HCT116 (cell line): ENCODE measurements at regions not wholly inside any gene's neighbourhood (a gene's known extent, or its start where the extent isn't known, plus 50 kb on each side); places are given as distances from the start of the nearest gene placed in this dataset.

Experiments used
- CTCF ChIP-seq, 3 experiments: fragments of 200-600 bp in 1 of 3; sonication (generic) in 1 of 3; IDR thresholded peaks in 2 of 3; conservative IDR thresholded peaks in 1 of 3; 2 replicates each; pipeline ENCODE4 v1.5.1; 2012 to 2017; ENCODE audit warnings: low read depth in 2 of 3, low read length in 2 of 3, antibody characterized with exemption in 1 of 3, borderline replicate concordance in 1 of 3, control low read depth in 1 of 3, mild to moderate bottlenecking in 1 of 3, mixed read lengths in 1 of 3, mixed run types in 1 of 3, moderate library complexity in 1 of 3; ENCODE audit not compliant: insufficient read depth in 1 of 3
- EZH2phosphoT487 ChIP-seq: fragments of 200-600 bp; IDR thresholded peaks from 2 replicates; pipeline ENCODE4 v1.6.1; 2018; ENCODE audit warnings: antibody characterized with exemption, borderline replicate concordance
- SP1 ChIP-seq: IDR thresholded peaks from 2 replicates; pipeline ENCODE4 v1.6.1; 2012; ENCODE audit warnings: low read depth

GRCh38 chr5:174796711-174797192, 72.4 kb downstream of the MSX2 start:
- TF ChIP-seq CTCF (IDR thresholded peaks at IDR 0.05 in 2 of 3, conservative IDR thresholded peaks at IDR 0.05 in 1 of 3; ENCODE audit: borderline replicate concordance in 1 of 3, insufficient read depth in 1 of 3, low read depth in 2 of 3, low read length in 2 of 3) (no peak), SP1 (no peak), EZH2phosphoT487 (no peak)
